Thoracic aorta (tissue), 2 donors: ENCODE measurements at regions not wholly inside any gene's neighbourhood (a gene's known extent, or its start where the extent isn't known, plus 50 kb on each side); places are given as distances from the start of the nearest gene placed in this dataset.

Experiments
- ATAC-seq: fragments of 150-250 bp; one replicate; pipeline ENCODE4 v1.8.0; 2017; ENCODE audit warnings: low read depth; ENCODE audit not compliant: insufficient number of reproducible peaks, low FRiP score
- DNase-seq: peaks from one replicate; pipeline ENCODE4 v3.0.0-alpha.2; 2020; ENCODE audit warnings: low spot score
- H3K27ac ChIP-seq, 2 donors: fragments of 200-600 bp; sonication (generic); 1 replicate in 1 of 2; 2 replicates in 1 of 2; pipeline ENCODE4 v1.5.1; 2016; ENCODE audit warnings: mild to moderate bottlenecking in 2 of 2, moderate library complexity in 2 of 2
- H3K27me3 ChIP-seq: fragments of 200-600 bp; sonication (generic); replicated peaks from 2 replicates; pipeline ENCODE4 v1.6.0; 2016; ENCODE audit warnings: mild to moderate bottlenecking; ENCODE audit not compliant: insufficient read depth
- H3K36me3 ChIP-seq: fragments of 200-600 bp; sonication (generic); one replicate; pipeline ENCODE4 v1.5.1; 2016
- H3K4me1 ChIP-seq, 2 donors: fragments of 200-600 bp; sonication (generic); 1 replicate in 1 of 2; 2 replicates in 1 of 2; pipeline versions ENCODE4 v1.5.1 to v1.6.0; 2016; ENCODE audit warnings: low read depth in 2 of 2, mild to moderate bottlenecking in 1 of 2; ENCODE audit not compliant: control insufficient read depth in 1 of 2
- H3K4me3 ChIP-seq: fragments of 200-600 bp; sonication (generic); 2 replicates; pipeline ENCODE4 v1.5.1; 2016; ENCODE audit warnings: mild to moderate bottlenecking
- H3K9me3 ChIP-seq: fragments of 200-600 bp; sonication (generic); 2 replicates; pipeline ENCODE4 v1.5.1; 2016
- TF ChIP-seq, protein P1 (sequence below): fragments of 200-600 bp; sonication (generic); IDR thresholded peaks from one replicate; pipeline ENCODE4 v1.5.1; 2019; ENCODE audit warnings: antibody characterized with exemption

DNA sequence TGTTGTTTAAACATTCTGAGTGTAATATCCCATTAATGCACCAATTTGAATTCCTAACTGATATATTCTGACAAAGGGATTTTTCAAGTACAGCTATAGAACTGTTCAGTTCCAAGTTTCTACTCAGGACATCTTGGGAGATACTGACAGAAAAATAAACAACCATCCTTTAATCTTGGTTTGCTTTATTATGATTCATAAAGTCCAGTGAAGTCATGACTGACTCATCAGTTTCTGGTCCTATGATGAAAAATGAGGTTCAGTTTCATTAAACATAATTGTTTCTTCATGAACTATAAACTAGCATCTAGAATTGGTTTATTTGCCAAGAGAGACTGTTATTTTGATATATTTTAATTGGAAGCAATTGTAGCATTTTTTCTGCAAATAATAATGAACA, 896.2 kb downstream of the CCDC85A start:
- TF ChIP-seq, protein P1, sequence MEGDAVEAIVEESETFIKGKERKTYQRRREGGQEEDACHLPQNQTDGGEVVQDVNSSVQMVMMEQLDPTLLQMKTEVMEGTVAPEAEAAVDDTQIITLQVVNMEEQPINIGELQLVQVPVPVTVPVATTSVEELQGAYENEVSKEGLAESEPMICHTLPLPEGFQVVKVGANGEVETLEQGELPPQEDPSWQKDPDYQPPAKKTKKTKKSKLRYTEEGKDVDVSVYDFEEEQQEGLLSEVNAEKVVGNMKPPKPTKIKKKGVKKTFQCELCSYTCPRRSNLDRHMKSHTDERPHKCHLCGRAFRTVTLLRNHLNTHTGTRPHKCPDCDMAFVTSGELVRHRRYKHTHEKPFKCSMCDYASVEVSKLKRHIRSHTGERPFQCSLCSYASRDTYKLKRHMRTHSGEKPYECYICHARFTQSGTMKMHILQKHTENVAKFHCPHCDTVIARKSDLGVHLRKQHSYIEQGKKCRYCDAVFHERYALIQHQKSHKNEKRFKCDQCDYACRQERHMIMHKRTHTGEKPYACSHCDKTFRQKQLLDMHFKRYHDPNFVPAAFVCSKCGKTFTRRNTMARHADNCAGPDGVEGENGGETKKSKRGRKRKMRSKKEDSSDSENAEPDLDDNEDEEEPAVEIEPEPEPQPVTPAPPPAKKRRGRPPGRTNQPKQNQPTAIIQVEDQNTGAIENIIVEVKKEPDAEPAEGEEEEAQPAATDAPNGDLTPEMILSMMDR: no peak
- H3K9me3 ChIP-seq: no peaks in the 10 kb centered on the region
- no peak overlapping the region for H3K27ac ChIP-seq
- H3K27me3 ChIP-seq: no peaks in the 10 kb centered on the region
- H3K36me3 ChIP-seq: no peaks in the 10 kb centered on the region
- no peak for DNase-seq
- no peak overlapping the region for H3K4me3 ChIP-seq
- no peak for ATAC-seq
- H3K4me1 ChIP-seq: no peaks in the 10 kb centered on the region

DNA sequence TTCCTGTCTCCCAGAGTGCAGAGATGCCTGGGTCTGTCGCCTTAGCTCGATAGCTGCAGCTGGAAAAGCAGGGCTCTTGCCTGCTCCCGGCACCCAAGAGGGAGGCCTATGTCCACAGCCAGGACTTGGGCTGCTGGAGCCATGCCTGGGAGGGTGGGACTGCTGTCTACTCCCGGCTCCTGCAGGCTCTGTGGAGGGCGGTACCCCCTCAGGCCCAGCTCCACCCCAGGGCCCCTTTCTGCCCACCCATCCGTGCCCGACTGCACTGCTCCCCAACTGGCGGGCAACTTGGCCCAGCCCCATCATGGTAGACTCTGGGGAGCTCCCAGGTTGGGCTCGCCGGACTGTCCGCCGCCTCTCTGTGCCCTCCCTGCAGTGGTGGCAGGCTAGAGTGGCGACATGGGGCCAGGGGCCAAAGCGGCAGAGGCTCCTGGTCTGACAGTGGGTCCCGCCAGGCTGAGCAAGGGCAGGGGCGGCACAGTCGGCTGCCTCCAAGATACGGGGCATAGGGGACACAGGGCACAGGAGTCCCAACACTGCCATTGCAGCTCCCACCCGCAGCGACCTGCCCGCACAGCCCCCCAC, 901.0 kb downstream of the CCDC85A start:
- DNase-seq (no peak), ATAC-seq (no peak)
- no peaks in the 10 kb centered on the region for H3K27me3 ChIP-seq

GRCh38 chr2:57093020-57093419, 909.2 kb downstream of the CCDC85A start:
- no peaks in the 10 kb centered on the region for H3K36me3 ChIP-seq
- H3K9me3 ChIP-seq: peaks cover 2% of the 10 kb centered on the region
- H3K4me3 ChIP-seq: no peak overlapping the region
- DNase-seq (no peak), ATAC-seq (no peak)
- H3K27me3 ChIP-seq: no peaks in the 10 kb centered on the region
- TF ChIP-seq, protein P1: no peak
- H3K27ac ChIP-seq: no peak overlapping the region
- no peaks in the 10 kb centered on the region for H3K4me1 ChIP-seq

More for the DNA sequence above, 901.0 kb downstream of the CCDC85A start:
- Histone ChIP-seq H3K4me1 (no peaks in the 10 kb centered on the region), H3K4me3 (no peak overlapping the region), H3K36me3 (no peaks in the 10 kb centered on the region), H3K9me3 (no peaks in the 10 kb centered on the region), H3K27ac (no peak overlapping the region)
- TF ChIP-seq, protein P1: no peak

DNA sequence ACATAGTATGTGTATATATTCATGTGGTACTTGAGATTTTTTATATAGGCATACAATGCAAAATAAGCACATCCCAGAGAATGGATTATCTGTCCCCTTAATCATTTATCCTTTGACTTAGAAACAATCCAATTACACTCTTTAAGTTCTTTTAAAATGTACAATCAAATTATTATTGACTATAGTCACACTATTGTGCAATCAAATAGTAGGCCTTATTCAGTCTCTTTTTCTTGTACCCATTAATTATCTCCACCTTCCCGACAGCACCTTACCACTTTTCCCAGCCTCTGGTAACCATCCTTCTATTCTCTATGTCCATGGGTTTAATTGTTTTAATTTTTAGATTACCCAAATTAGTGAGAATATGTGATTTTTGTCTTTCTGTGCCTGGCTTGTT, 914.1 kb downstream of the CCDC85A start:
- Histone ChIP-seq H3K27me3 (no peaks in the 10 kb centered on the region), H3K4me1 (no peaks in the 10 kb centered on the region), H3K27ac (no peak overlapping the region), H3K9me3 (peaks cover 2% of the 10 kb centered on the region), H3K4me3 (no peak overlapping the region), H3K36me3 (no peaks in the 10 kb centered on the region)
- DNase-seq: no peak
- TF ChIP-seq, protein P1: no peak
- ATAC-seq: no peak

DNA sequence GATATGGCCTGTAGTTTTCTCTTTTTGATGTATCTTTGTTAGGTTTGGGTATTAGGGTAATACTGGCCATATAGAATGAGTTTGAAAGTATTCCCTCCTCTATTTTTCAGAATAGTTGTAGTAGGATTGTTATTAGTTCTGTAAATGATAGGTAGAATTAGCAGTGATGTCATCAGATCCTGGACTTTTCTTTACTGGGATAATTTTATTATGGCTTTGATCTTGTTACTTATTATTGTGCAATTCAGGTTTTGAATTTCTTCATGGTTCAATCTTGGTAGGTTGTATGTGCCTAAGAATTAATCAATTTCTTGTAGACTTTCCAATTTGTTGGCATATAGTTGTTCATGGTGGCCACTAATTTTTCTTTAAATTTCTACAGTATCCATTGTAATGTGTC, 916.6 kb downstream of the CCDC85A start:
- Histone ChIP-seq H3K4me3 (no peak overlapping the region), H3K27me3 (no peaks in the 10 kb centered on the region), H3K27ac (no peak overlapping the region), H3K9me3 (no peaks in the 10 kb centered on the region), H3K36me3 (no peaks in the 10 kb centered on the region), H3K4me1 (no peaks in the 10 kb centered on the region)
- TF ChIP-seq, protein P1: no peak
- no peak for DNase-seq
- no peak for ATAC-seq
